A549 (cell line): ENCODE measurements at regions not wholly inside any gene's neighbourhood (a gene's known extent, or its start where the extent isn't known, plus 50 kb on each side); places are given as distances from the start of the nearest gene placed in this dataset.
A peak's percentile ranks its signal among the peaks of the same experiment; 100 is the strongest.

Experiments
- ATAC-seq, 2 experiments: fragments of 200-7000 bp in 1 of 2; fragments of >200 bp in 1 of 2; cut with Nextera tagmentation in 1 of 2; cut with Tn5 transposase in 1 of 2; 3 replicates each; pipeline versions ENCODE4 v1.8.0 to v1.9.1; 2018 to 2020; ENCODE audit warnings: mild to moderate bottlenecking in 1 of 2, moderate library complexity in 1 of 2
- CTCF ChIA-PET: fragments of 300-600 bp; sonication (Branson Sonifier 250); formaldehyde crosslinking; extraction: SDS; loops from one replicate; lab custom pipeline; 2021; ENCODE audit warnings: antibody characterized with exemption, inconsistent platforms; lab: Yijun Ruan, JAX
- POLR2A ChIA-PET: fragments of 350-600 bp; formaldehyde crosslinking; extraction: SDS; loops from one replicate; lab custom pipeline; 2021; ENCODE audit warnings: antibody characterized with exemption, inconsistent platforms; lab: Yijun Ruan, JAX
- DNase-seq, 2 experiments: peaks; one replicate each; pipeline versions ENCODE4 v3.0.0 to v3.0.0-alpha.2; 2011 to 2016; ENCODE audit warnings: low read depth in 1 of 2, low spot score in 1 of 2
- FAIRE-seq: peaks from 2 replicates; lab custom pipeline; 2011; peaks lifted over from hg19 to GRCh38; lab: Jason Lieb, UNC
- H3K27ac ChIP-seq, 2 experiments: fragments of >200 bp; sonication (Bioruptor Twin); formaldehyde crosslinking; 3 replicates each; pipeline ENCODE4 v1.5.1; 2016 to 2017
- H3K4me1 ChIP-seq: fragments of >200 bp; sonication (Bioruptor Twin); formaldehyde crosslinking; 3 replicates; pipeline ENCODE4 v1.6.1; 2016
- H3K4me2 ChIP-seq: fragments of >200 bp; sonication (Bioruptor Twin); formaldehyde crosslinking; 3 replicates; pipeline ENCODE4 v1.6.1; 2016
- H3K4me3 ChIP-seq: fragments of >200 bp; sonication (Bioruptor Twin); formaldehyde crosslinking; 3 replicates; pipeline ENCODE4 v1.5.1; 2016
- H3K9me3 ChIP-seq: fragments of >200 bp; sonication (Bioruptor Twin); formaldehyde crosslinking; 3 replicates; pipeline ENCODE4 v1.6.1; 2016
- ATOH8 ChIP-seq: fragments of 250-450 bp; sonication (Bioruptor Pico); IDR thresholded peaks from 2 replicates; pipeline ENCODE4 v1.5.0; 2020; ENCODE audit warnings: low read depth, mild to moderate bottlenecking, moderate library complexity
- CBX2 ChIP-seq: fragments of 200-600 bp; sonication (generic); IDR thresholded peaks from 2 replicates; pipeline ENCODE4 v1.6.1; 2016; ENCODE audit warnings: low read depth, mild to moderate bottlenecking, borderline replicate concordance
- CHD4 ChIP-seq: fragments of 200-600 bp; sonication (generic); IDR thresholded peaks from 2 replicates; pipeline ENCODE4 v1.6.1; 2016; ENCODE audit warnings: antibody characterized with exemption, mild to moderate bottlenecking, borderline replicate concordance
- EHF ChIP-seq: fragments of 250-450 bp; sonication (Bioruptor Pico); IDR thresholded peaks from 2 replicates; pipeline ENCODE4 v1.5.0; 2020; ENCODE audit warnings: mild to moderate bottlenecking
- FOSB ChIP-seq: fragments of 250-450 bp; sonication (Bioruptor Pico); IDR thresholded peaks from 2 replicates; pipeline ENCODE4 v1.5.0; 2020; ENCODE audit warnings: mild to moderate bottlenecking, moderate library complexity
- FOXS1 ChIP-seq: fragments of 250-450 bp; sonication (Bioruptor Pico); IDR thresholded peaks from 2 replicates; pipeline ENCODE4 v1.5.0; 2020; ENCODE audit warnings: mild to moderate bottlenecking, moderate library complexity
- GATA3 ChIP-seq: IDR thresholded peaks from 2 replicates; pipeline ENCODE4 v1.6.1; 2012; ENCODE audit warnings: borderline replicate concordance
- HDAC2 ChIP-seq: fragments of 200-600 bp; sonication (generic); IDR thresholded peaks from 2 replicates; pipeline ENCODE4 v1.6.1; 2016
- HMGXB4 ChIP-seq: fragments of 250-450 bp; sonication (Bioruptor Pico); IDR thresholded peaks from 2 replicates; pipeline ENCODE4 v1.5.0; 2021; ENCODE audit warnings: mild to moderate bottlenecking, moderate library complexity, borderline replicate concordance
- JUNB ChIP-seq: fragments of >200 bp; sonication (Bioruptor Twin); formaldehyde crosslinking; IDR thresholded peaks from 2 replicates; pipeline ENCODE4 v1.6.1; 2016
- PHF8 ChIP-seq: fragments of 200-600 bp; sonication (generic); IDR thresholded peaks from 2 replicates; pipeline ENCODE4 v1.6.1; 2016; ENCODE audit warnings: low read depth, mild to moderate bottlenecking, antibody characterized with exemption, moderate library complexity, borderline replicate concordance
- POLR2A ChIP-seq: IDR thresholded peaks from 2 replicates; pipeline ENCODE4 v1.6.1; 2012; ENCODE audit warnings: mild to moderate bottlenecking, low read length
- POLR2AphosphoS2 ChIP-seq: conservative IDR thresholded peaks from 2 replicates; pipeline ENCODE4 v1.6.1; 2012; ENCODE audit warnings: low read length, improper control_type of control experiment, inconsistent platforms
- RAD21 ChIP-seq, 2 experiments: fragments of >200 bp in 1 of 2; sonication (Bioruptor Twin) in 1 of 2; formaldehyde crosslinking in 1 of 2; IDR thresholded peaks in 1 of 2; conservative IDR thresholded peaks in 1 of 2; 2 replicates in 1 of 2; 3 replicates in 1 of 2; pipeline ENCODE4 v1.6.1; 2012 to 2018; ENCODE audit warnings: inconsistent platforms in 1 of 2
- USF2 ChIP-seq: fragments of 450-650 bp; IDR thresholded peaks from 2 replicates; pipeline ENCODE4 v1.6.1; 2014; ENCODE audit warnings: antibody characterized with exemption
- WGBS: methylation state at CpG from one replicate; pipeline ENCODE4 v1.1.6; 2017; ENCODE audit errors: missing lambda C conversion rate; 5-methylcytosine and 5-hydroxymethylcytosine counted together
- TF ChIP-seq, protein P1 (sequence below): fragments of >200 bp; sonication (Bioruptor Twin); formaldehyde crosslinking; IDR thresholded peaks from 3 replicates; pipeline ENCODE4 v1.5.1; 2016

GRCh38 chr1:9182784-9183257, 51.8 kb upstream of the H6PD start:
- CTCF ChIA-PET: interaction anchor here (0.7 to 2.6 kb wide), 4 partner anchors 11 to 106 kb away, joined by 3 to 20 read pairs (median 4); no protein-coding TSS in a partner anchor
- peaks cover 35% of the 10 kb centered on the region for H3K4me1 ChIP-seq
- no peaks in the 10 kb centered on the region for H3K9me3 ChIP-seq
- no peak for DNase-seq
- 38% methylated on average over 14 of the region's 47 CpGs for WGBS
- FAIRE-seq: no peak
- no peak for TF ChIP-seq ATOH8 (CRISPR knock-in tag)
- TF ChIP-seq FOXS1 (CRISPR knock-in tag): no peak
- TF ChIP-seq, protein P1, sequence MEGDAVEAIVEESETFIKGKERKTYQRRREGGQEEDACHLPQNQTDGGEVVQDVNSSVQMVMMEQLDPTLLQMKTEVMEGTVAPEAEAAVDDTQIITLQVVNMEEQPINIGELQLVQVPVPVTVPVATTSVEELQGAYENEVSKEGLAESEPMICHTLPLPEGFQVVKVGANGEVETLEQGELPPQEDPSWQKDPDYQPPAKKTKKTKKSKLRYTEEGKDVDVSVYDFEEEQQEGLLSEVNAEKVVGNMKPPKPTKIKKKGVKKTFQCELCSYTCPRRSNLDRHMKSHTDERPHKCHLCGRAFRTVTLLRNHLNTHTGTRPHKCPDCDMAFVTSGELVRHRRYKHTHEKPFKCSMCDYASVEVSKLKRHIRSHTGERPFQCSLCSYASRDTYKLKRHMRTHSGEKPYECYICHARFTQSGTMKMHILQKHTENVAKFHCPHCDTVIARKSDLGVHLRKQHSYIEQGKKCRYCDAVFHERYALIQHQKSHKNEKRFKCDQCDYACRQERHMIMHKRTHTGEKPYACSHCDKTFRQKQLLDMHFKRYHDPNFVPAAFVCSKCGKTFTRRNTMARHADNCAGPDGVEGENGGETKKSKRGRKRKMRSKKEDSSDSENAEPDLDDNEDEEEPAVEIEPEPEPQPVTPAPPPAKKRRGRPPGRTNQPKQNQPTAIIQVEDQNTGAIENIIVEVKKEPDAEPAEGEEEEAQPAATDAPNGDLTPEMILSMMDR: no peak
- TF ChIP-seq HMGXB4: no peak
- POLR2A ChIA-PET: interaction anchor here (0.6 kb wide), 1 partner anchor 19 kb away, joined by 3 read pairs; no protein-coding TSS in a partner anchor
- H3K27ac ChIP-seq: peak overlapping the region; percentile 93 to 100
- peak overlapping the region; percentile 68 for H3K4me3 ChIP-seq
- peak overlapping the region; percentile 94 for H3K4me2 ChIP-seq
- peak in 1 of 2 experiments; percentile 7; a peak in 1 of 6 replicates for ATAC-seq

GRCh38 chr1:9183441-9183840, 51.1 kb upstream of the H6PD start:
- no peaks in the 10 kb centered on the region for H3K9me3 ChIP-seq
- FAIRE-seq (no peak), ATAC-seq (no peak), DNase-seq (no peak)
- TF ChIP-seq USF2 (no peak), POLR2AphosphoS2 (no peak), GATA3 (no peak), CBX2 (no peak), CHD4 (no peak)
- ChIA-PET POLR2A (no interaction called here), CTCF (interaction anchor here (0.9 to 1.2 kb wide), 2 partner anchors 12 to 106 kb away, joined by 3 to 4 read pairs; no protein-coding TSS in a partner anchor)
- H3K27ac ChIP-seq: peak overlapping the region; percentile 93 to 100; a peak in 4 of 6 replicates
- H3K4me2 ChIP-seq: peak overlapping the region; percentile 94
- H3K4me3 ChIP-seq: peak overlapping the region; percentile 68; the same call in 2 of the 3 replicates
- peaks cover 35% of the 10 kb centered on the region for H3K4me1 ChIP-seq
- WGBS: 91% methylated on average over 18 of the region's 24 CpGs

- WGBS: 90% methylated on average over 3 of the region's 4 CpGs
- Histone ChIP-seq H3K4me2 (peak overlapping the region; percentile 94), H3K9me3 (no peaks in the 10 kb centered on the region), H3K4me1 (peaks cover 31% of the 10 kb centered on the region), H3K27ac (peak overlapping the region in 1 of 2 experiments; percentile 100; a peak in 1 of 6 replicates), H3K4me3 (no peak overlapping the region; the same call in 2 of the 3 replicates)
- POLR2A ChIA-PET: no interaction called here
- no peak for FAIRE-seq
- CTCF ChIA-PET: interaction anchor here (1.2 kb wide), 2 partner anchors 12 to 73 kb away, joined by 4 read pairs; no protein-coding TSS in a partner anchor
- TF ChIP-seq HDAC2 (no peak), RAD21 (conservative IDR thresholded peaks at IDR 0.05 in 1 of 2, IDR thresholded peaks at IDR 0.05 in 1 of 2) (no peak), POLR2A (no peak), EHF (CRISPR knock-in tag) (no peak), JUNB (no peak), PHF8 (no peak), HMGXB4 (no peak), FOSB (no peak)
- no peak for DNase-seq
- ATAC-seq: no peak
Measured at GRCh38 chr1:9183898-9184297, 50.7 kb upstream of the H6PD start.
